ENCODE measurements at regions not wholly inside any gene's neighbourhood (a gene's known extent, or its start where the extent isn't known, plus 50 kb on each side); places are given as distances from the start of the nearest gene placed in this dataset.

- no peak for TF ChIP-seq CTCF (IDR thresholded peaks at IDR 0.05)
- no peak for TF ChIP-seq POLR2A (IDR thresholded peaks at IDR 0.05)
These were observed 1637.8 kb upstream of the C9orf72 start for GRCh38 chr9:29211003-29211579.

Data from right lobe of liver (tissue), 4 donors.